Activated CD8-positive, alpha-beta memory T cell treated with anti-CD3 and anti-CD28 coated beads, Interleukin-2, amount 50 U/mL, for 48 hours (primary cell): ENCODE measurements at regions not wholly inside any gene's neighbourhood (a gene's known extent, or its start where the extent isn't known, plus 50 kb on each side); places are given as distances from the start of the nearest gene placed in this dataset.
"Not testable (repeated sequence)": the region's sequence is repeated elsewhere in the genome, so short reads cannot be mapped to it uniquely, and the experiment has no call there.

ENCODE experiments used
- DNase-seq: peaks from one replicate; pipeline ENCODE4 v3.0.0-alpha.2; 2020

- DNase-seq: no peak
Observed at GRCh38 chr10:125451319-125451718, 231.6 kb downstream of the TEX36 start.

GRCh38 chr10:125450218-125450617 is 232.7 kb downstream of the TEX36 start:
- DNase-seq: no peak

GRCh38 chr10:125449571-125449970 is 233.4 kb downstream of the TEX36 start:
- DNase-seq: no peak

GRCh38 chr10:125448596-125448995 is 234.4 kb downstream of the TEX36 start:
- DNase-seq: no peak

GRCh38 chr10:125444790-125445189 is 238.2 kb downstream of the TEX36 start:
- no peak for DNase-seq

GRCh38 chr10:125442856-125443540 is 240.0 kb downstream of the TEX36 start:
- no peak for DNase-seq

GRCh38 chr10:125441151-125441550 is 241.8 kb downstream of the TEX36 start:
- DNase-seq: no peak

GRCh38 chr10:125431149-125431548 is 251.8 kb downstream of the TEX36 start:
- no peak for DNase-seq

- no peak for DNase-seq
Observed at GRCh38 chr10:125428054-125428453, 254.9 kb downstream of the TEX36 start.

GRCh38 chr10:125424191-125424847 is 258.6 kb downstream of the TEX36 start:
- DNase-seq: no peak

GRCh38 chr10:125423569-125423968 is 259.4 kb downstream of the TEX36 start:
- DNase-seq: no peak

GRCh38 chr10:125419831-125420230 is 259.5 kb upstream of the CTBP2 start:
- DNase-seq: no peak

GRCh38 chr10:125419146-125419545 is 258.8 kb upstream of the CTBP2 start:
- DNase-seq: no peak

- no peak for DNase-seq
Observed at GRCh38 chr10:125417605-125418004, 257.2 kb upstream of the CTBP2 start.

- no peak for DNase-seq
Observed at GRCh38 chr10:125415964-125416363, 255.6 kb upstream of the CTBP2 start.

- DNase-seq: no peak
Observed at GRCh38 chr10:125415006-125415633, 254.8 kb upstream of the CTBP2 start.

- DNase-seq: no peak
Observed at GRCh38 chr10:125411724-125412123, 251.4 kb upstream of the CTBP2 start.

- no peak for DNase-seq
Observed at GRCh38 chr10:125409756-125410155, 249.4 kb upstream of the CTBP2 start.

- DNase-seq: no peak
Observed at GRCh38 chr10:125407557-125407956, 247.2 kb upstream of the CTBP2 start.

- no peak for DNase-seq
Observed at GRCh38 chr10:125407000-125407502, 246.7 kb upstream of the CTBP2 start.

- DNase-seq: not testable (repeated sequence)
Observed at GRCh38 chr10:125404902-125405301, 244.5 kb upstream of the CTBP2 start.

GRCh38 chr10:125401462-125401861 is 241.1 kb upstream of the CTBP2 start:
- no peak for DNase-seq

- DNase-seq: no peak
Observed at GRCh38 chr10:125399289-125399688, 238.9 kb upstream of the CTBP2 start.

GRCh38 chr10:125398270-125398669 is 237.9 kb upstream of the CTBP2 start:
- no peak for DNase-seq
